T-helper 2 cell (primary cell): ENCODE measurements at regions not wholly inside any gene's neighbourhood (a gene's known extent, or its start where the extent isn't known, plus 50 kb on each side); places are given as distances from the start of the nearest gene placed in this dataset.

ENCODE experiments used
- DNase-seq, 5 experiments: peaks; one replicate each; pipeline versions ENCODE4 v3.0.0 to v3.0.0-alpha.2; 2012 to 2022

- DNase-seq: no peak
Observed at GRCh38 chr20:58162986-58163385, 65.5 kb downstream of the ANKRD60 start.

- DNase-seq: no peak
Observed at GRCh38 chr20:58161192-58161591, 67.3 kb downstream of the ANKRD60 start.

- DNase-seq: no peak
Observed at GRCh38 chr20:58160451-58161061, 67.9 kb downstream of the ANKRD60 start.

DNA sequence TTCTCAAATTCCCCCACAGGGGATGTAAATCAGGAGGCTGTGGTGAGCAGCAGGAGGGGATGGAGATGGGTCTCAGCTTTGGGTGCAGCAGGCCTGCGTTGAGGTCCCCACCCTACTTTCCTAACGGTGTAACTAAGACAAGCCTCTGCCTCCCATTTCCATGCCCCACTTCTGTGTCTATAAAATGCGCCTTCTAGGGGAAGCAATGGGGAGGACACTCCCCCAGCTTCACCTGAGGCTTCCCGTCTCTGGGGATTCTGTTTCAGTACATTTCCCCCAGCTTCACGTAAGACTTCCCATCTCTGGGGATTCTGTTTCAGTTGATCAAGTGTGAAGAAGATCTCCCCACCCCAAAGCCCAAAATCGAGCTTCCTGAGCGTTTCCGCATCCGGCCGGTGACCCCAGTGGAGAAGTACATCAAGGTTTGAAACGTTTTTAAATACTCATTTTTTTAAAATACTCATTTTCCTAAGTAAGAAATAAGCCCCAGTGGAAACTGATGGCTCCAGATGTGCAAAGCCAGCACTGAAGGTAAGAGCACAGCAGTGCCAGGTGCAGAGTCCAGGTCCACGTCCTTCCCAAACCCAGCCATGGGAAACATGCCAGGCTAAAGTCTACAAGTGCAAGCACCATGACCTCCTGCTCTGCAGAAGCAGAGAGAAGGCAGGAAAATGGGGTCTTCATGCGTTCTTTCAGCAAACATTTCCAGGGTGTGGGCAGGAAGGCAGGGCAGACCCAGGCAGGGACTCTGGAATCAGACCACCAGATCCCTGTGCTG lies 73.1 kb downstream of the ANKRD60 start:
- no peak for DNase-seq

DNA sequence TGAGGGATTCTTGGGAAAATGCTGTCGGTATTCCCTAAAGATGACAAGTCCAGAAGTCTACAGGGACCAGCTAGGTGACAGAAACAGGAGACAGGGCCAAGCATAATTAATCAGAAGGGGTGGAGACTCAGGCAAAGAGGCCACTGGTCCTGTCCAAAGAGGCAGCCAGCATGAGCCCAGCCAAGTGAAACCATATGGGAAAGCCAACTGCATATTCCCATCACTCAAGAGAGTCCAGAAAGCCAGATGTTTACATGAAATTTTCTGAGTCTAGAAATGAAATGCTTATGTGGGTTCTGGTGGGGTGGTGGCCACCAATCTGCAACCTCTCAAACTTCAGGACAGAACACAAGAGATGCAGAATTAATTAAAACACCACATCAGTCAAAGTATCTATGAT lies 74.3 kb downstream of the ANKRD60 start:
- DNase-seq: no peak

GRCh38 chr20:58153121-58153520 lies 75.3 kb downstream of the ANKRD60 start:
- DNase-seq: no peak

- DNase-seq: no peak
Observed at GRCh38 chr20:58150772-58151171, 77.7 kb downstream of the ANKRD60 start.

GRCh38 chr20:58149437-58150091 lies 78.9 kb downstream of the ANKRD60 start:
- no peak for DNase-seq

DNA sequence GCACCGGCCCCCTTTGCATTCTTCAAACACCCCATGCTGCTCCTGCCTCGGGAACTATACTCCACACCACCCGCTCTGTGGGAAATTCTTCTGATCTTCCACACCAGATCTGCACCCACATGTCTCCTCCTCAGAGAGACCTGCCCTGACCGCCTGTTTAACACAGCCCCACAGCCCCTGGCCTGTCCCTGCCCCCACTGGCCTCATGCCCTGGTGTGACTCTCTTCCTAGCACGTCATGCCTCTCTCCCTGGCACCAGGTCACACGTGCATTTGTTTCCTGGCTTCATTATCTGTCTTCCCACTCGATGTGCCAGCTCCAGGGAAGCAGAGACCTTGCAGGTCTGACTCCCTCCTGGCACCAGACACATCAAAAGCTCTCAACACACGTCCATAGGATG lies 79.6 kb downstream of the ANKRD60 start:
- DNase-seq: no peak

DNA sequence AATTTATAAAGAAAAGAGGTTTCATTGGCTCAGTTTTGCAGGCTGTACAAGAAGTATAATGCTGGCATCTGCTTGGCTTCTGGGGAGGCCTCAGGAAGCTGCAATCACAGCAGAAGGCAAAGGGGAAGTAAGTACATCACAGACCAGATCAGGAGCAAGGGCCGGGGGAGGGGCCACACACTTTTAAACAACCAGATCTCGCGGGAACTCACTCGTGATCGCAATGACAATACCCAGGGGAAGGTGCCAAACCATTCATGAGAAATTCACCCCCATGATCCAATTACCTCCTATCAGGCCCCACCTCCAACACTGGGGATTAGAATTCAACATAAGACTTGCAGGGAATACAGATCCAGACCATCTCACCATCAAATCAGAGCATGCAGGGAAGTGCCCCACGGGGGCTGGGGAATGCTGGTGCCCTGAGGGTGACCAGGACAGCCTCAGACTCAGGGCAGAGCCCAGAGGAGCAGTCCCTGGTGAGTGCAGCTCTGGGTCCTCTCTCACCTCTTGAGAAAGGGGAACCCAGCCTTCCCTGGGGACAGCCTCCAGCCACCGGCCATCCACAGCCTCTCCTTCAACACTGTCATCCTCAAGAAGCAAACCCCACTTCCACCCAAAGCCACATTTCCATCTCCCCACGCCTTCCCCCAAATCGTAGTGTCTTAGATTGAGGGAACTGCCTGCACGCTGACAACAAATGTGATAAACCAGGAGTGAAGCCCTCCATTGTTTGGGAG lies 80.7 kb downstream of the ANKRD60 start:
- DNase-seq: no peak

DNA sequence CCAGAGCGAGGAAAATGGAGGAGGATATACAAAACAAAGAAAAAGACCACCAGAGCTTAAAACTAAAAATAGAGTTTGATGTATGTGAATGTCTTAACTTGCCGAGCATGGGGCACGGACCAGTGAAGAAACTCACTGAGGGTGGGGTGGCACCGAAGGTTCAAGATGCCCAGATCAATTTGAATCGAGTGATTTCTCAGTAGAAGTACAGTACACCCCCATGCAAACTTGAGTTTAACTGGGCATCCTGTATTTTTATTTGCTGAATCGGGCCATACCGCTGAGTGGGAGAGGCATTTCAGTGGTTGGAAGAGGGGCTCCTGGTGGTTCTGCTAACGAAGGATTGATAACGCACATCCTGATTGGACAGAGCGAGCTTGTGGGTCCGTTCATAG lies 81.7 kb downstream of the ANKRD60 start:
- DNase-seq: no peak

GRCh38 chr20:58146081-58146745 lies 82.2 kb downstream of the ANKRD60 start:
- no peak for DNase-seq

DNA sequence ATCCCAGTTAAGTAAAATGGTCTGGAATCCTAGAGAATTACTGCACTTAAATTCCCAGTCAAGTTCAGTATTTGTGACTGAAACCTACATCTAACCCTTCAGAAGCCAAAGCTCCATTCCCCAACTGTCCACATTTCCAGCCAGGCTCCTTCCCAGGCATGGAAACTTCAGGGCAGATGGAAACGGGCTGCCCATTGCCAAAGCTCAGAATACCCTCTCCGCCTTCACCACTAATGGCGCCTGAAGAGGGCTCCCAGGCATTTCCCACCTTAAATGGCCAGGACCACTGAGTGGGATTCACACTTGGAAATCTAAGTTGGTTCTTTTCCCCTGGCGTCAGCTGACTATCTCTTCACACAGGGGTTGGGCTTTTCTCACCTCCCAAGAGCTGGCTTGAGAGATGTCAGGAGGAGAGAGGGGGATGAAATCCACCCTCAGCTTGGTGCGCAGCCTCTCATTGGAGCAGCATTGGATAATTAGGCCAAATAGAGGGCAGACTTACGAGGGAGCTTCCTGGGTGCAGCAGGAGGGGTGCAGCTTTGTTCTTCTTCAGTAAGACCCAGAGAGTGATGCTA lies 82.9 kb downstream of the ANKRD60 start:
- no peak for DNase-seq

DNA sequence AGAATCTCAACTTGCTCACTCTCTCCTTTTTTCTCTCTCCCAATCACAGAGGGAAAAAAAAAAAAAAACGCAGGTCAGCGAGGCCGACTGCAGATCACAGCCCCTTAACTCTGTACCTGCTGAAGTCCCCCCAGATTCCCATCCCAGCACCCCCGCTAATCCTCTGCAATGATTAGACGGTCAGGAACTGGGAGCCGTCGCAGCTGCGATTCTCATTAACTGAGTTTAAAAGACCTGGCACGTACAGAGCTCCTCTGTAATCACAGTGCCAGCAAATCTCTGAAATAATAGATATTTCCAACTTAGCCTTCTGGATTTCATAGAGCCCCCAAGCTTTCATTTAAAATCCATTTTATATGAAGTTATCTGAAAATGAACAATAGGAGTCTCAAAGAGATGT lies 84.4 kb downstream of the ANKRD60 start:
- DNase-seq: no peak

DNA sequence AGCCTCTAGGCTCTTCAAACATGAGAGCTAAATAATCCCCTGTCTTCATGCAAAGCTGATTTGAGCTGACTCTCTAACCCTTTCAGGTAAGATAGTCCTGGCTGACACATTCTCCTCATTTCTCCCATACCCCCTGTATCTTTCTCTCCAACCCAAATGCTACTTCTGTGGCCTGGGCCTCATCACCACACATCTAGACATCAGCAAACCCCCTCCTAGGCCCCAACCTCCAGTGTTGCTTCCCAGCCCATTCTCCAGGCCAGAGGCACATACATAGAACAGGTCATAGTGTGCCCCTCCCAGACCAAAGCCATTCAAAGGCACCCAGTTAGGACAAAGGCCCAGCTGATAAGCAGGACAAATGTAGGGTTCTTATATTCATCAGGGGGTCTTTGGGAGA lies 84.9 kb downstream of the ANKRD60 start:
- DNase-seq: no peak

GRCh38 chr20:58142843-58143185 lies 85.6 kb downstream of the ANKRD60 start:
- no peak for DNase-seq

- no peak for DNase-seq
Observed at GRCh38 chr20:58141971-58142842, 86.2 kb downstream of the ANKRD60 start.

GRCh38 chr20:58141496-58141895 lies 87.0 kb downstream of the ANKRD60 start:
- DNase-seq: no peak

GRCh38 chr20:58140787-58141425 lies 87.5 kb downstream of the ANKRD60 start:
- no peak for DNase-seq

DNA sequence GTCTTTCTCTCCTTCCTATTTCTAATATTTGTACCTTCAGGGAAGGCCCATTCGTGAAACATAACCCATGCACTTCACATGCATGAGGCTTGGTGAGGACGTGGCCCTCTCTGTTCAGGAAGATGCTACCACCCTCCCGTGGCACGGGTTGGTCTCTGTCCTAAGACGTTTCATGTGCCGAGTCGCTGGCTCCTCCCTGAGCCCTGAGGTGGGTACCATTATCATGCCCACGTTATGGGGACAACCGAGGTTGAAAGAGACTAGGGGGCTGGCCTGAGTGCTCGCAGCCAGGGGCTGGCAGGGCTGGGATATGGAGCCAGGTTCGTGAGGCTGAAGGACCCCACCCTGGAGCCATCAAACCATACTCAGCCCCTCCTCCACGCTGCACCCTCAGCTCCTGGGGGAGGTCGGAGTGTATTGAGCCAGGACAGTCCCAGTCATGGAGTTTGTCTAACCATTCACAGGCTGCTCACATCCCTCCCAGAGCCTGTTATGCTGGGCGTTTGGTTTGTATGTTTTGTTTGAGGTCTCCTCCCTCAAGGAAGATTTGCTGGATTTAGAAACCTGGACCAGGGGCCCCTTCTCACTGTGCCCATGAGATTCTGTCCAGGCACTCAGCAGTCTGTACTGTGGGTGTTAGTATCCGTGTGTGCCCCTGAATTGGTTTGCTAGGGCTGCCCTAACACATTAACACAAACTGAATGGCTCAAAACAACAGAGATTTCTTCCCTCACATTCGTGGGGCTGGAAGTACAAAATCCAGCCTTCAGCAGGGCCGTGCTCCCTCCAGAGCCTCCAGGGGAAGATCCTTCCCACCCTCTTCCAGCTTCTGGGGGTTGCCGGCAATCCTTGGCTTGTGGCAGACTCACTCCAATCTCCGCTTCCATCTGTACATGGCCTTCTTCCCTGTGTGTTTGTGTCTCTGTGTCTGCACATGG lies 88.3 kb downstream of the ANKRD60 start:
- no peak for DNase-seq
